Osteocyte (in vitro differentiated cells): ENCODE measurements at regions not wholly inside any gene's neighbourhood (a gene's known extent, or its start where the extent isn't known, plus 50 kb on each side); places are given as distances from the start of the nearest gene placed in this dataset.

Experiments
- DNase-seq: peaks from one replicate; pipeline ENCODE4 v3.0.0; 2021; ENCODE audit warnings: mixed read lengths; ENCODE audit not compliant: unreplicated experiment; ENCODE audit errors: extremely low spot score
- H3K27ac Mint-ChIP-seq: one replicate; pipeline ENCODE4 v1.8.0; 2021; ENCODE audit warnings: mild to moderate bottlenecking, mixed read lengths; ENCODE audit not compliant: unreplicated experiment
- H3K27me3 Mint-ChIP-seq: one replicate; pipeline ENCODE4 v1.8.0; 2021; ENCODE audit warnings: mixed read lengths; ENCODE audit not compliant: unreplicated experiment
- H3K36me3 Mint-ChIP-seq: one replicate; pipeline ENCODE4 v1.8.0; 2021; ENCODE audit warnings: mixed read lengths; ENCODE audit not compliant: unreplicated experiment
- H3K4me1 Mint-ChIP-seq: one replicate; pipeline ENCODE4 v1.8.0; 2021; ENCODE audit warnings: mixed read lengths; ENCODE audit not compliant: unreplicated experiment
- H3K4me3 Mint-ChIP-seq: one replicate; pipeline ENCODE4 v1.8.0; 2021; ENCODE audit warnings: mild to moderate bottlenecking, moderate library complexity, mixed read lengths; ENCODE audit not compliant: unreplicated experiment
- H3K9me3 Mint-ChIP-seq: one replicate; pipeline ENCODE4 v1.8.0; 2021; ENCODE audit warnings: mixed read lengths; ENCODE audit not compliant: unreplicated experiment
- TF ChIP-seq, protein P1 (sequence below): fragments of 200-600 bp; sonication (generic); IDR thresholded peaks from 2 replicates; pipeline ENCODE4 v1.5.0; 2021; ENCODE audit warnings: antibody characterized with exemption, mild to moderate bottlenecking, moderate library complexity

DNA sequence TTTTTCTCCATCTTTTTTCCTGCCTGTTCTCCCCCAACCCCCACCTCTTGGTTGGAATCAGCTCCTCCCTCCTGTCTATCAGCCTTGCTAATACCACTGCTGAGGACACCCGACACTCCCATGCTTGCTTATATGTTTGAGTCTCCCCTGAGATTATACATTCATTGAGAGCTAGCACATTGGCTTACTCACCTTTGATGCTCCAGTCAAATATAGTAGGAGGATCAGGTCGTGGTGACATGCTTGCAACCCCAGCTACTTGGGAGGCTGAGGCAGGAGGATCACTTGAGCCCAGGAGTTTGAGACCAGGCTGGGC lies 91.5 kb upstream of the CCBE1 start:
- no peak for DNase-seq
- Mint-ChIP-seq H3K36me3 (no peaks in the 10 kb centered on the region), H3K4me3 (no peak overlapping the region), H3K27ac (no peak overlapping the region), H3K9me3 (no peaks in the 10 kb centered on the region), H3K27me3 (no peaks in the 10 kb centered on the region), H3K4me1 (peaks cover 21% of the 10 kb centered on the region)
- TF ChIP-seq, protein P1, sequence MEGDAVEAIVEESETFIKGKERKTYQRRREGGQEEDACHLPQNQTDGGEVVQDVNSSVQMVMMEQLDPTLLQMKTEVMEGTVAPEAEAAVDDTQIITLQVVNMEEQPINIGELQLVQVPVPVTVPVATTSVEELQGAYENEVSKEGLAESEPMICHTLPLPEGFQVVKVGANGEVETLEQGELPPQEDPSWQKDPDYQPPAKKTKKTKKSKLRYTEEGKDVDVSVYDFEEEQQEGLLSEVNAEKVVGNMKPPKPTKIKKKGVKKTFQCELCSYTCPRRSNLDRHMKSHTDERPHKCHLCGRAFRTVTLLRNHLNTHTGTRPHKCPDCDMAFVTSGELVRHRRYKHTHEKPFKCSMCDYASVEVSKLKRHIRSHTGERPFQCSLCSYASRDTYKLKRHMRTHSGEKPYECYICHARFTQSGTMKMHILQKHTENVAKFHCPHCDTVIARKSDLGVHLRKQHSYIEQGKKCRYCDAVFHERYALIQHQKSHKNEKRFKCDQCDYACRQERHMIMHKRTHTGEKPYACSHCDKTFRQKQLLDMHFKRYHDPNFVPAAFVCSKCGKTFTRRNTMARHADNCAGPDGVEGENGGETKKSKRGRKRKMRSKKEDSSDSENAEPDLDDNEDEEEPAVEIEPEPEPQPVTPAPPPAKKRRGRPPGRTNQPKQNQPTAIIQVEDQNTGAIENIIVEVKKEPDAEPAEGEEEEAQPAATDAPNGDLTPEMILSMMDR = no peak

DNA sequence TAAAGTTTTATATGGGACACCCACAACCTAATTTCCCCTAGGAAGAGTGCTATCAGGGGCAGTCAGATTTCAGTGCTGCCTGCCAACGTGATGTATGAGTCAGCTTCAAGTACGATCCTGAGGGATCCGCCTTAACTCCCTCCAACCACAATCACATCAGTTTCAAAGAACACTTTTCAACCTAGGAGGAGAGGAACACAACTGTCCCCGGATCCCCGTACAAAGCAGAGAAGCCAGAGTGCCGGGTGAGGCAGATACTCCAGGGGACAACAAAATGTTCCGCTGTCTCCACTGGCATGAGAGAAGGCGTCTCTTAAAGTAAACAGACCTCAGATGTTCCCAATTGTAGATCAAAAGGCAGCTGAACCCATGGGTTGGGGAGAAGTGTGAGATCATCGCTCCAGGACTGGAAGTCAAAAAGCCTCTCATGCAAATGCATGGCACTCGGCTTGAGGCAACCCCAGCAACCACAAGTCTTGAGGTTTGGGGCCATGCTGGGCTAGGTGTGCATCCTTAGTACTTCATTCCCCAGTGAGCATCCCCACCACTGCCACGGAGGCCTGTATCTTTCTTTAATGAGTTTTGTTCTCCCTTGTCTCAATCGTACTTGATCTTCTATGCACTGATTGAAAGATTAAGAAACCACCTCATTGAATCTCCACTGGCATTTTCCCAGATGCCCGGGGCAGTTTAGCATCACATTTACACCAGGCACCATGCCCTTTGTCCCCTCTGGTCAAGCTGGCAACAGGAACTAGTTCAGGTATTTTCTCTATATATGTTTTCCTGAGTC lies 91.0 kb upstream of the CCBE1 start:
- no peaks in the 10 kb centered on the region for H3K27me3 Mint-ChIP-seq
- TF ChIP-seq, protein P1 = no peak
- H3K4me3 Mint-ChIP-seq = peak overlapping the region; percentile 30
- peak overlapping the region; percentile 79 for H3K27ac Mint-ChIP-seq
- H3K9me3 Mint-ChIP-seq = no peaks in the 10 kb centered on the region
- no peak for DNase-seq
- peaks cover 23% of the 10 kb centered on the region for H3K4me1 Mint-ChIP-seq
- H3K36me3 Mint-ChIP-seq = no peaks in the 10 kb centered on the region

DNA sequence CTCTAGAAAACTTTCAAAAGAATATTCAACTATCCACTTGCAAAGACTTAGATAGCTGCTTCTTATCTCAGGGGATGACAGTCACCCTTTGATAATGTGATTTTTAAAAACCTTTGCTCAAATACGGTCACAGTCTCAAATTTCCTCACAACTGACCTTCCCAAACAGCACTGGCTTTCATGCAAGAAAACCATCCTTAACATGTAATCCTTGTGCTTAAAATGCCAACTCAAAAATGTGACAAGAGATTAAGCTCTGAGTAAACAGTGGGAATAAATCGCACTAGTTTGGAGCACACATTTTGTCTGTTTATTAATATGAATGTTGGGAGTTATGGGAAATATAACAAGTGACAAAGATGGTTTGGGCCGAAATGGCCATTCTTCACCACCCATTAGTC lies 87.5 kb upstream of the CCBE1 start:
- H3K27ac Mint-ChIP-seq = no peak overlapping the region
- H3K9me3 Mint-ChIP-seq = no peaks in the 10 kb centered on the region
- H3K36me3 Mint-ChIP-seq = no peaks in the 10 kb centered on the region
- no peaks in the 10 kb centered on the region for H3K27me3 Mint-ChIP-seq
- DNase-seq = no peak
- peaks cover 25% of the 10 kb centered on the region for H3K4me1 Mint-ChIP-seq
- TF ChIP-seq, protein P1 = no peak
- H3K4me3 Mint-ChIP-seq = no peak overlapping the region

DNA sequence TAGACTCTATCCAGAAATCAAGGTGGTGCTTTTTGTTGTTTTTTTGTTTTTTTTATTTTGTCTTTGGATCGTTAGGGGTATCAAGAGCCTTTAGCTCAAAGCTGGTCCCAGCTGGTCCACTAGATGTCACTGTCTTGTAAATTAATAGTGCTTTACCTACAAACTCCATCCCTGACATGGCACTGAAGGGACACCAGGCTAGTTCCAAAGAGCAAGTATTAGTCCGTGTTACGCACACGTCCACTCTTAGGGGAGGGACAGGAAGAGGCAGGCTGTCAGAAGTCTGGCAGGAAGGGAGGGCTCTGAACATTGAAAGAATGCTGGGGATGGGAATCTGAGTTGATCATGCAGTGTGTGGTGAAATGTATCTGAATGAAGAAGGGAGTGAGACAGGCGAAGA lies 85.9 kb upstream of the CCBE1 start:
- Mint-ChIP-seq H3K4me1 (peaks cover 18% of the 10 kb centered on the region), H3K27me3 (no peaks in the 10 kb centered on the region), H3K36me3 (no peaks in the 10 kb centered on the region), H3K4me3 (no peak overlapping the region), H3K9me3 (no peaks in the 10 kb centered on the region), H3K27ac (no peak overlapping the region)
- TF ChIP-seq, protein P1 = peak; percentile 75
- no peak for DNase-seq

DNA sequence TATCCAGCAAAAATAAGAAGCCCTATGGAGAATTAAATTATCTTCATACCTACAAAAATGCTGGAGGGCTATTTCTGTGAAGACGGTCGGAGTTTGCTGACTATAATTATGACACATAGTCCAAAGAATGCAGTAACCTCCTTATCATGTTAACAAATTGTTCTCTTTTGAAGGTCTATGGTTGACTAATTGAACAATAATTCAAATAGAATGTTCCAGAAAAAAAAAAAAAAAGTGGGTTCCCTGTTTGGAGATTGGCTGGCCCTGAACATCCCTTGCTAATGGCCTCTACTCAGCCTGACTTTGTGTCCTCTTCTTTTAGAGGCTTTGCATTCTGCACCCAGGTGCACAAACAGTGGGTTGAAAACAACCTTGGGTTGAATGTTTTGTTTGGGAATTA lies 82.8 kb upstream of the CCBE1 start:
- Mint-ChIP-seq H3K4me1 (peaks cover 12% of the 10 kb centered on the region), H3K27me3 (no peaks in the 10 kb centered on the region), H3K4me3 (no peak overlapping the region), H3K9me3 (peaks cover 6% of the 10 kb centered on the region), H3K36me3 (peaks cover 3% of the 10 kb centered on the region), H3K27ac (no peak overlapping the region)
- no peak for DNase-seq
- TF ChIP-seq, protein P1 = no peak
